ENCODE measurements at regions not wholly inside any gene's neighbourhood (a gene's known extent, or its start where the extent isn't known, plus 50 kb on each side); places are given as distances from the start of the nearest gene placed in this dataset.

DNA sequence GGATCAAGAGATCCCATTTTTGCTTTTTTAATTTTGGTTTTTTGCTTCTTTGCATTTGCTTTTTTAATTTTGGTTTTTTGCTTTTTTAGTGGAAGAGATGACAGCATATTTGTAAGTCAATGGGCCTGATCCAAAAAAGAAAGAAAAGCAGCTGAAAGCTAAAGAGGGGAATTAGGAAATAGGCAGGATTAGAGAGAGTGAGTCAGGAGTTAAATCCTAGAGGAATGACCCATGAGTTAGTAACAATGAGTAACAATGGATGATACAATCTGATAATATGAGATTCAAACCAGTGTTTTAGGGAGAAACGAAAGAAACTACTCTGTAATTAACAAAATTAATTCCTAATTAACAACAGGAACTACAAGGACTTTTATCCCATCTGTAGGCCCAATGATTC, 111.2 kb upstream of the SGCG start:
- TF ChIP-seq, protein P1, sequence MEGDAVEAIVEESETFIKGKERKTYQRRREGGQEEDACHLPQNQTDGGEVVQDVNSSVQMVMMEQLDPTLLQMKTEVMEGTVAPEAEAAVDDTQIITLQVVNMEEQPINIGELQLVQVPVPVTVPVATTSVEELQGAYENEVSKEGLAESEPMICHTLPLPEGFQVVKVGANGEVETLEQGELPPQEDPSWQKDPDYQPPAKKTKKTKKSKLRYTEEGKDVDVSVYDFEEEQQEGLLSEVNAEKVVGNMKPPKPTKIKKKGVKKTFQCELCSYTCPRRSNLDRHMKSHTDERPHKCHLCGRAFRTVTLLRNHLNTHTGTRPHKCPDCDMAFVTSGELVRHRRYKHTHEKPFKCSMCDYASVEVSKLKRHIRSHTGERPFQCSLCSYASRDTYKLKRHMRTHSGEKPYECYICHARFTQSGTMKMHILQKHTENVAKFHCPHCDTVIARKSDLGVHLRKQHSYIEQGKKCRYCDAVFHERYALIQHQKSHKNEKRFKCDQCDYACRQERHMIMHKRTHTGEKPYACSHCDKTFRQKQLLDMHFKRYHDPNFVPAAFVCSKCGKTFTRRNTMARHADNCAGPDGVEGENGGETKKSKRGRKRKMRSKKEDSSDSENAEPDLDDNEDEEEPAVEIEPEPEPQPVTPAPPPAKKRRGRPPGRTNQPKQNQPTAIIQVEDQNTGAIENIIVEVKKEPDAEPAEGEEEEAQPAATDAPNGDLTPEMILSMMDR (IDR thresholded peaks at IDR 0.05) = no peak
- no peak for TF ChIP-seq POLR2A (IDR thresholded peaks at IDR 0.05)
